A549 (cell line): ENCODE measurements at regions not wholly inside any gene's neighbourhood (a gene's known extent, or its start where the extent isn't known, plus 50 kb on each side); places are given as distances from the start of the nearest gene placed in this dataset.

ENCODE experiments used
- ATAC-seq, 2 experiments: fragments of 200-7000 bp in 1 of 2; fragments of >200 bp in 1 of 2; cut with Nextera tagmentation in 1 of 2; cut with Tn5 transposase in 1 of 2; 3 replicates each; pipeline versions ENCODE4 v1.8.0 to v1.9.1; 2018 to 2020; ENCODE audit warnings: mild to moderate bottlenecking in 1 of 2, moderate library complexity in 1 of 2
- CTCF ChIA-PET: fragments of 300-600 bp; sonication (Branson Sonifier 250); formaldehyde crosslinking; extraction: SDS; loops from one replicate; lab custom pipeline; 2021; ENCODE audit warnings: antibody characterized with exemption, inconsistent platforms; lab: Yijun Ruan, JAX
- POLR2A ChIA-PET: fragments of 350-600 bp; formaldehyde crosslinking; extraction: SDS; loops from one replicate; lab custom pipeline; 2021; ENCODE audit warnings: antibody characterized with exemption, inconsistent platforms; lab: Yijun Ruan, JAX
- DNase-seq, 2 experiments: peaks; one replicate each; pipeline versions ENCODE4 v3.0.0 to v3.0.0-alpha.2; 2011 to 2016; ENCODE audit warnings: low read depth in 1 of 2, low spot score in 1 of 2
- FAIRE-seq: peaks from 2 replicates; lab custom pipeline; 2011; peaks lifted over from hg19 to GRCh38; lab: Jason Lieb, UNC
- H3K27ac ChIP-seq, 2 experiments: fragments of >200 bp; sonication (Bioruptor Twin); formaldehyde crosslinking; 3 replicates each; pipeline ENCODE4 v1.5.1; 2016 to 2017
- H3K4me1 ChIP-seq: fragments of >200 bp; sonication (Bioruptor Twin); formaldehyde crosslinking; 3 replicates; pipeline ENCODE4 v1.6.1; 2016
- H3K4me2 ChIP-seq: fragments of >200 bp; sonication (Bioruptor Twin); formaldehyde crosslinking; 3 replicates; pipeline ENCODE4 v1.6.1; 2016
- H3K4me3 ChIP-seq: fragments of >200 bp; sonication (Bioruptor Twin); formaldehyde crosslinking; 3 replicates; pipeline ENCODE4 v1.5.1; 2016
- H3K9me3 ChIP-seq: fragments of >200 bp; sonication (Bioruptor Twin); formaldehyde crosslinking; 3 replicates; pipeline ENCODE4 v1.6.1; 2016
- BHLHE40 ChIP-seq: IDR thresholded peaks from 2 replicates; pipeline ENCODE4 v1.6.1; 2012; ENCODE audit warnings: low read depth, low read length, inconsistent platforms
- CHD2 ChIP-seq: fragments of 150-350 bp; IDR thresholded peaks from 2 replicates; pipeline ENCODE4 v1.6.1; 2014; ENCODE audit warnings: low read length; ENCODE audit not compliant: partially characterized antibody
- CHD4 ChIP-seq: fragments of 200-600 bp; sonication (generic); IDR thresholded peaks from 2 replicates; pipeline ENCODE4 v1.6.1; 2016; ENCODE audit warnings: antibody characterized with exemption, mild to moderate bottlenecking, borderline replicate concordance
- EHF ChIP-seq: fragments of 250-450 bp; sonication (Bioruptor Pico); IDR thresholded peaks from 2 replicates; pipeline ENCODE4 v1.5.0; 2020; ENCODE audit warnings: mild to moderate bottlenecking
- EHMT2 ChIP-seq: fragments of 200-600 bp; sonication (generic); IDR thresholded peaks from 2 replicates; pipeline ENCODE4 v1.6.1; 2016; ENCODE audit warnings: antibody characterized with exemption, low read depth, mild to moderate bottlenecking, moderate library complexity
- EP300 ChIP-seq, 2 experiments: fragments of >200 bp; sonication (Bioruptor Twin); formaldehyde crosslinking; IDR thresholded peaks; 2 replicates in 1 of 2; 3 replicates in 1 of 2; pipeline ENCODE4 v1.6.1; 2016 to 2017
- GATA3 ChIP-seq: IDR thresholded peaks from 2 replicates; pipeline ENCODE4 v1.6.1; 2012; ENCODE audit warnings: borderline replicate concordance
- HDAC2 ChIP-seq: fragments of 200-600 bp; sonication (generic); IDR thresholded peaks from 2 replicates; pipeline ENCODE4 v1.6.1; 2016
- HEYL ChIP-seq: fragments of 250-450 bp; sonication (Bioruptor Pico); IDR thresholded peaks from 2 replicates; pipeline ENCODE4 v1.8.0; 2021; ENCODE audit warnings: mild to moderate bottlenecking, moderate library complexity
- HOXB5 ChIP-seq: fragments of 250-450 bp; sonication (Bioruptor Pico); IDR thresholded peaks from 2 replicates; pipeline ENCODE4 v1.5.0; 2020; ENCODE audit warnings: mild to moderate bottlenecking, moderate library complexity
- KDM5A ChIP-seq: fragments of 200-600 bp; sonication (generic); IDR thresholded peaks from 2 replicates; pipeline ENCODE4 v1.6.1; 2016; ENCODE audit warnings: antibody characterized with exemption, mild to moderate bottlenecking
- MAZ ChIP-seq: fragments of 150-350 bp; IDR thresholded peaks from 2 replicates; pipeline ENCODE4 v1.6.1; 2014; ENCODE audit warnings: antibody characterized with exemption, low read depth, low read length, borderline replicate concordance
- MYC ChIP-seq: IDR thresholded peaks from 2 replicates; pipeline ENCODE4 v1.6.1; 2012; ENCODE audit warnings: mild to moderate bottlenecking, inconsistent platforms, low read length, improper control_type of control experiment, borderline replicate concordance
- PHF8 ChIP-seq: fragments of 200-600 bp; sonication (generic); IDR thresholded peaks from 2 replicates; pipeline ENCODE4 v1.6.1; 2016; ENCODE audit warnings: low read depth, mild to moderate bottlenecking, antibody characterized with exemption, moderate library complexity, borderline replicate concordance
- RCOR1 ChIP-seq: fragments of 150-350 bp; IDR thresholded peaks from 2 replicates; pipeline ENCODE4 v1.6.1; 2014; ENCODE audit warnings: antibody characterized with exemption, low read length, low read depth
- REST ChIP-seq: fragments of 200-600 bp; sonication (generic); IDR thresholded peaks from 2 replicates; pipeline ENCODE4 v1.6.1; 2016; ENCODE audit warnings: antibody characterized with exemption, mild to moderate bottlenecking, moderate library complexity
- RFX5 ChIP-seq: fragments of 450-650 bp; IDR thresholded peaks from 2 replicates; pipeline ENCODE4 v1.7.1; 2014; ENCODE audit warnings: antibody characterized with exemption, mild to moderate bottlenecking, moderate library complexity
- RNF2 ChIP-seq: fragments of 200-600 bp; sonication (generic); IDR thresholded peaks from 2 replicates; pipeline ENCODE4 v1.6.1; 2016; ENCODE audit warnings: low read depth, mild to moderate bottlenecking, antibody characterized with exemption, moderate library complexity, borderline replicate concordance
- SMC3 ChIP-seq: fragments of >200 bp; sonication (Bioruptor Twin); formaldehyde crosslinking; IDR thresholded peaks from 3 replicates; pipeline ENCODE4 v1.6.1; 2018; ENCODE audit warnings: inconsistent platforms
- USF2 ChIP-seq: fragments of 450-650 bp; IDR thresholded peaks from 2 replicates; pipeline ENCODE4 v1.6.1; 2014; ENCODE audit warnings: antibody characterized with exemption
- ZC3H11A ChIP-seq: fragments of 450-650 bp; IDR thresholded peaks from 2 replicates; pipeline ENCODE4 v1.6.1; 2014; ENCODE audit warnings: antibody characterized with exemption, mild to moderate bottlenecking
- ZFP36 ChIP-seq: fragments of 450-650 bp; IDR thresholded peaks from 2 replicates; pipeline ENCODE4 v1.6.1; 2014; ENCODE audit warnings: borderline replicate concordance; ENCODE audit not compliant: partially characterized antibody
- WGBS: methylation state at CpG from one replicate; pipeline ENCODE4 v1.1.6; 2017; ENCODE audit errors: missing lambda C conversion rate; 5-methylcytosine and 5-hydroxymethylcytosine counted together

- ChIA-PET CTCF (no interaction called here), POLR2A (no interaction called here)
- no peak for TF ChIP-seq HEYL (CRISPR knock-in tag)
- TF ChIP-seq EHMT2: no peak
- TF ChIP-seq ZC3H11A: no peak
- TF ChIP-seq SMC3: no peak
- no peak for TF ChIP-seq RFX5
- TF ChIP-seq CHD2: no peak
- no peak for TF ChIP-seq BHLHE40
- TF ChIP-seq HDAC2: no peak
- no peak for TF ChIP-seq USF2
- no peak for TF ChIP-seq KDM5A
- TF ChIP-seq RCOR1: no peak
- TF ChIP-seq CHD4: no peak
- TF ChIP-seq PHF8: no peak
- no peak for TF ChIP-seq MYC
- TF ChIP-seq REST: no peak
- TF ChIP-seq HOXB5 (CRISPR knock-in tag): no peak
- no peak for TF ChIP-seq MAZ
- TF ChIP-seq ZFP36: no peak
- DNase-seq: no peak
- ATAC-seq: no peak
- Histone ChIP-seq H3K27ac (no peak overlapping the region), H3K4me2 (no peak overlapping the region), H3K4me3 (no peak overlapping the region), H3K4me1 (no peaks in the 10 kb centered on the region), H3K9me3 (no peaks in the 10 kb centered on the region)
- FAIRE-seq: no peak
- WGBS: 8% methylated on average over 5 of the region's 5 CpGs
Observed at GRCh38 chr20:40809361-40809760, 120.3 kb upstream of the MAFB start.

- no peak overlapping the region for H3K27ac ChIP-seq
- CTCF ChIA-PET: no interaction called here
- no peaks in the 10 kb centered on the region for H3K9me3 ChIP-seq
- H3K4me2 ChIP-seq: no peak overlapping the region
- TF ChIP-seq RNF2: no peak
- TF ChIP-seq, all 56 proteins: peak for 0
- Histone ChIP-seq H3K4me1 (no peaks in the 10 kb centered on the region), H3K4me3 (no peak overlapping the region)
- ATAC-seq (no peak), FAIRE-seq (no peak), DNase-seq (no peak)
- WGBS: 26% methylated on average over 5 of the region's 5 CpGs
- POLR2A ChIA-PET: no interaction called here
Observed at GRCh38 chr20:40810332-40811000, 121.4 kb upstream of the MAFB start.

GRCh38 chr20:40811004-40811403 lies 122.0 kb upstream of the MAFB start:
- H3K4me2 ChIP-seq: no peak overlapping the region
- no peak overlapping the region for H3K27ac ChIP-seq
- no peak overlapping the region for H3K4me3 ChIP-seq
- DNase-seq: no peak
- H3K9me3 ChIP-seq: no peaks in the 10 kb centered on the region
- no peak for TF ChIP-seq EP300 (IDR thresholded peaks at IDR 0.05)
- TF ChIP-seq GATA3: no peak
- TF ChIP-seq EHF (CRISPR knock-in tag): no peak
- ATAC-seq: no peak
- H3K4me1 ChIP-seq: no peaks in the 10 kb centered on the region
- 52% methylated on average over 4 of the region's 4 CpGs for WGBS
- FAIRE-seq: no peak
- CTCF ChIA-PET: no interaction called here
- POLR2A ChIA-PET: no interaction called here
